Endothelial cell of umbilical vein (primary cell): ENCODE measurements at regions not wholly inside any gene's neighbourhood (a gene's known extent, or its start where the extent isn't known, plus 50 kb on each side); places are given as distances from the start of the nearest gene placed in this dataset.

ENCODE experiments used
- CTCF ChIP-seq, 2 donors: IDR thresholded peaks; 1 replicate in 1 of 2; 2 replicates in 1 of 2; pipeline ENCODE4 v1.5.1; 2011; ENCODE audit warnings: low read length in 2 of 2, mild to moderate bottlenecking in 2 of 2, moderate library complexity in 2 of 2, control low read depth in 1 of 2, inconsistent platforms in 1 of 2, low read depth in 1 of 2; ENCODE audit not compliant: insufficient read depth in 1 of 2; ENCODE audit errors: extremely low read depth in 1 of 2
- EZH2 ChIP-seq: IDR thresholded peaks from 2 replicates; pipeline ENCODE4 v1.6.1; 2012; ENCODE audit warnings: borderline replicate concordance, low read depth, mild to moderate bottlenecking, moderate library complexity, low read length, inconsistent platforms; ENCODE audit not compliant: severe bottlenecking
- GATA2 ChIP-seq: IDR thresholded peaks from 2 replicates; pipeline ENCODE4 v1.7.0; 2011; ENCODE audit warnings: low read depth, mild to moderate bottlenecking, moderate library complexity, mixed read lengths, low read length; ENCODE audit not compliant: insufficient read length, insufficient read depth
- MAX ChIP-seq: IDR thresholded peaks from 2 replicates; pipeline ENCODE4 v1.6.1; 2011; ENCODE audit not compliant: insufficient read depth, insufficient read length
- MYC ChIP-seq: IDR thresholded peaks from one replicate; pipeline ENCODE4 v1.6.1; 2011; ENCODE audit warnings: mild to moderate bottlenecking, low read depth, low read length
- POLR2A ChIP-seq: IDR thresholded peaks from 2 replicates; pipeline ENCODE4 v1.6.1; 2012; ENCODE audit warnings: low read depth, mild to moderate bottlenecking, control low read depth, low read length
- POLR2AphosphoS5 ChIP-seq: IDR thresholded peaks from 2 replicates; pipeline ENCODE4 v1.6.1; 2012; ENCODE audit warnings: low read depth, mild to moderate bottlenecking, control low read depth, low read length, moderate library complexity; ENCODE audit not compliant: insufficient read depth

GRCh38 chr3:193852901-193853300 is 259.9 kb downstream of the OPA1 start:
- TF ChIP-seq CTCF (IDR thresholded peaks at IDR 0.05; ENCODE audit: extremely low read depth in 1 of 2, insufficient read depth in 1 of 2, low read depth in 1 of 2, low read length in 2 of 2) (no peak), EZH2 (no peak), POLR2A (no peak), POLR2AphosphoS5 (no peak), GATA2 (no peak), MAX (no peak), MYC (no peak)
